Stomach (tissue), 4 donors: ENCODE measurements at regions not wholly inside any gene's neighbourhood (a gene's known extent, or its start where the extent isn't known, plus 50 kb on each side); places are given as distances from the start of the nearest gene placed in this dataset.

ENCODE experiments used
- CTCF ChIP-seq, 7 experiments: fragments of 450-650 bp in 4 of 7; fragments of 200-600 bp in 3 of 7; sonication (generic) in 3 of 7; IDR thresholded peaks; one replicate each; pipeline ENCODE4 v1.5.1; 2016 to 2019; ENCODE audit warnings: antibody characterized with exemption in 7 of 7, control low read depth in 2 of 7, mild to moderate bottlenecking in 1 of 7
- POLR2A ChIP-seq, 4 donors: fragments of 450-650 bp; IDR thresholded peaks; one replicate each; pipeline ENCODE4 v1.6.1; 2016; ENCODE audit warnings: antibody characterized with exemption in 4 of 4, control low read depth in 2 of 4, mild to moderate bottlenecking in 1 of 4, moderate library complexity in 1 of 4

DNA sequence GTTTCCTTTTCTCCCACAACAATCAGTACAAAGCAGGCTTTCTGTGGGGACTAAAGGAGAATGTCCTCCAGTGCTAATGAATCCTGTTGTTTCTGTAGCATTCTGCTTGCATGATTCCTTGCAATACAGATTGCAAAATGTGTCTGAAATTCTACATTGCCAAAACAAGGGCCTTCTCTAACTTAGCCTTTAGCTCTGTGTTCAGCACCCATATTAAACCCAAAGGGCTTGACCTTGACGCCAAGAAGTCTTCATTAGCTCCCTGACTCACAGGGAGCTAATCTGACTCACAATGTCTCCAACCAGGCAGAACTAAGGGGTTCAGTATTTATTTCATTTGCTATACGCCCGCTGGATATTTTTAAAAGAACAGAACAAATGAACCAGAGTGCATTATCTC lies 241.4 kb upstream of the CLNK start:
- no peak for TF ChIP-seq POLR2A (IDR thresholded peaks at IDR 0.05)
- TF ChIP-seq CTCF (IDR thresholded peaks at IDR 0.05): no peak
